ENCODE measurements at regions not wholly inside any gene's neighbourhood (a gene's known extent, or its start where the extent isn't known, plus 50 kb on each side); places are given as distances from the start of the nearest gene placed in this dataset.
"Not testable (repeated sequence)": the region's sequence is repeated elsewhere in the genome, so short reads cannot be mapped to it uniquely, and the experiment has no call there.

DNA sequence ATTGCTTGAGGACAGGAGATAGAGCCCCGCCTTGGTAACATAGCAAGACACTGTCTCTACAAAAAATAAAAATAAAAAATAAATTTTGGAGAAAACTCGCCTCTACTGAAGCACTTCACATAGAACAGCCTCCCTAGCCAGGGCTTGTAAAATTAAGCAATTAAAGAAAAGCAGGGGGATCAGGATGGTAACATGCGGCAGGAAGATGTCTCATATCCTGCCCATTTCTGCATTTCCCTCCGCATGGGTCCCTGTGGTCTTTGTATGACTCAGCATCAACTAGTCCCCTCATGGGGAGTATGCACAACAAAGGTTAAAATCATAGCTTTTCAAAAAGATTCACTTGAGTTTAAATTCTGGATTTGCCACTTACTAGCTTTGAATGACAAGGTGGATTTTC is 379.0 kb downstream of the EPHA7 start:
- Mint-ChIP-seq H3K27me3 (no peaks in the 10 kb centered on the region), H3K4me3 (no peak overlapping the region), H3K36me3 (ENCODE audit: low read depth) (no peaks in the 10 kb centered on the region), H3K4me1 (no peaks in the 10 kb centered on the region), H3K9me3 (peaks cover 18% of the 10 kb centered on the region), H3K27ac (no peak overlapping the region)
- no peak for DNase-seq
- no peak for ATAC-seq

DNA sequence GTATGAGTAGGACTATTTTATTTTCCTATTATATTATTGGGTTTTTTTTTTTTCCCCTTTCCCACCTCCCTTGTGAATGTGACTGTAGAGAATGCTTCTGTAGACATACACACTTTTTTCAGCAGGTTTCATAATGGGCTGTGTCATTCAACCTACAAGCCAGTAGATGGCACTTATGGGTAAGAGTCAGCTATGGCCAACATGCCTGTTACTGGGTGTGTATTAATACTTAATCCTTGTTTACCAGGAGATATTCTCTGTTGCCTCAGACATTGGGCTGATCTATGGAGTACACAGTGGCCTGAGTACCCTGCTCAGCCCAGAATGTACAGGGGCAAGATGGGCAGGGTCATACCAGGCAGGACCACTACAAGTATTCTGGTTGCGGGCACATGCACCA is 382.5 kb downstream of the EPHA7 start:
- Mint-ChIP-seq H3K27me3 (no peaks in the 10 kb centered on the region), H3K27ac (no peak overlapping the region), H3K36me3 (ENCODE audit: low read depth) (no peaks in the 10 kb centered on the region), H3K4me3 (no peak overlapping the region), H3K4me1 (no peaks in the 10 kb centered on the region), H3K9me3 (peaks cover 18% of the 10 kb centered on the region)
- DNase-seq (no peak), ATAC-seq (no peak)

DNA sequence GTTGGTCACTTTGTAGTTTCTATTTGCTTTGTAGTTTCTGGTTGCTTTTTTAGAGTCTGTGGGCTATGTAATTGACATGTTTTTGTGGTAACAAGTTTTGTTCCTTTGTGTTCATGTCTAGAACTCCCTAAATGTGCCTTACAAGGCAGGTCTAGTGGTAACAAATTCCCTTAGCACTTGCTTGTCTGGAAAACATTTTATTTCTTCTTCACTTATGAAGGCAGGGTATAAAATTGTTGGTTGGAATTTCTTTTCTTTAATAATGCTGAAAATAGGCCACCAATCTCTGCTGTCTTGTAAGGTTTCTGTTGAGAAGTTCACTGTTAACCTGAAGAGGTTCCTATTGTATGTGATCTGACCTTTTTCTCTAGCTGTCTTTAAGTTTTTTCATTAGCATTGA is 383.6 kb downstream of the EPHA7 start:
- Mint-ChIP-seq H3K27me3 (no peaks in the 10 kb centered on the region), H3K4me3 (no peak overlapping the region), H3K36me3 (ENCODE audit: low read depth) (no peaks in the 10 kb centered on the region), H3K27ac (no peak overlapping the region), H3K9me3 (peaks cover 18% of the 10 kb centered on the region), H3K4me1 (no peaks in the 10 kb centered on the region)
- no peak for ATAC-seq
- DNase-seq, result no peak

DNA sequence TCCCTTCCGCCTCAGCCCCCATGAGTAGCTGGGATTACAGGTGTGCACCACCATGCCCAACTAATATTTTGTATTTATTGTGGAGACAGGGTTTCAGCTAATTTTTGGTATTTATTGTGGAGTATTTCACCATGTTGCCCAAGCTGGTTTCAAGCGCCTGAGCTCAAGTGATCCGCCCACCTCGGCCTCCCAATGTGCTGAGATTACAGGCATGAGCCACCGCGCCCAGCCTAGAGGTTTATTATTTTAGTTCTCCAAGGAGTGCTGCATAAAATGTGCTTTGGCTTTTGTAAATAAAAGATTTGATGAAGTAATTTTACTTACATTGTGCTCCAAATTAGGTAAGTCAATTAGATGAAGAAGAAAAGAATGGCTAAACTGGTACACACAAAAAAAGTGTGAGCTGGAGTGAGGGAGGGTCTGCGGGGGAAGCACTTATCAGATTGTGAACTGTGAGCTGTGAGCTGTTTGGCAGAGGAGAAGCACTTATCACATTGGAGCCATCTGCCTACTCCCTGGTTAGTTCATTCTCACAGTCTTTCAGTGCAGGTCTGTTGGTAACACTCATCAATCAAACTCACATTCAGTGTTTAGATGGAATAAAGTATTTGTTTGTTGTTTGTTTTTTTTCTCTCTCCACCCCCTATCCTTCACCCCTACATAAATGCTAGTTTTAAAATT is 398.0 kb downstream of the EPHA7 start:
- H3K4me1 Mint-ChIP-seq, result no peaks in the 10 kb centered on the region
- no peak for DNase-seq
- no peaks in the 10 kb centered on the region for H3K36me3 Mint-ChIP-seq (ENCODE audit: low read depth)
- H3K9me3 Mint-ChIP-seq, result peaks cover 4% of the 10 kb centered on the region
- no peak overlapping the region for H3K4me3 Mint-ChIP-seq
- no peak overlapping the region for H3K27ac Mint-ChIP-seq
- no peaks in the 10 kb centered on the region for H3K27me3 Mint-ChIP-seq
- no peak for ATAC-seq

DNA sequence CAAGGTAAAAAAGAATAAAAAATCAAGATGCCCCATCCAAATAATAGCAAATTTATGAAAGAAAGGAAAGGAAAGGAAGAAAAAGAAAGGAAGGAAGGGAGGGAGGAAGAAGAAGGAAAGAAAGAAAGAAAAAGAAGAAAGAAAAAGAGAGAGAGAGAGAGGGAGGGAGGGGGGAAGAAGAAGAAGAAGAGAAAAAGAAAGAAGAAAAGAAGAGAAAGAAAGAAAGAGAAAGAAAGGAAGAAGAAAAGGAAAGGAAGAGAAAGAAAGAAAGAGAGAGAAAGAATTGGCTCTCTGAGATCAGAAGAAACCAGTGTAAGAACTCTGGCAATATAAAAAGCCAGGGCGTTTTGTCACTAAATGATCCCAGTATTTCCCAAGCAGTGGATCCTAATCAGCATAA is 401.7 kb downstream of the EPHA7 start:
- DNase-seq (no peak), ATAC-seq (no peak)
- Mint-ChIP-seq H3K4me3 (no peak overlapping the region), H3K9me3 (no peaks in the 10 kb centered on the region), H3K4me1 (no peaks in the 10 kb centered on the region), H3K27ac (no peak overlapping the region), H3K27me3 (no peaks in the 10 kb centered on the region), H3K36me3 (ENCODE audit: low read depth) (no peaks in the 10 kb centered on the region)

DNA sequence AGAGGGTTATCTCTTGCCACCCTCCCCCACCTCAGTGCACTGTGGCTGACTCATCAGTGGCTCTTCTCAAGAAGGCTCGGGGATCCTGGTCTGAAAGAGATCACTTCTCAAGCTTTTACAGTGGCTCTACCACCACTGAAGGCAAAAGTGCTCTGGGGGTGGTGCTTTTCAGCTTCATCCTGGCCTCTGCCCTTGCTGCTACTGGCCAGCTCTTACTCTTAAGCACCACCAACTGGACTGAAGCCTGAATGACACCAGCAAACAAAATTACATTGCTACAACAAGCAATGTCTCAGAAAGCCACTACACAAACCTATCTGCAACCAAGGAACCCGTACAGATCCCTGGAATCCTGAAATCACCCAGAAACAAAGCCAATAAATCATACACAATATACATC is 402.1 kb downstream of the EPHA7 start:
- DNase-seq (no peak), ATAC-seq (no peak)
- Mint-ChIP-seq H3K4me1 (no peaks in the 10 kb centered on the region), H3K4me3 (no peak overlapping the region), H3K27ac (no peak overlapping the region), H3K36me3 (ENCODE audit: low read depth) (no peaks in the 10 kb centered on the region), H3K27me3 (no peaks in the 10 kb centered on the region), H3K9me3 (no peaks in the 10 kb centered on the region)

DNA sequence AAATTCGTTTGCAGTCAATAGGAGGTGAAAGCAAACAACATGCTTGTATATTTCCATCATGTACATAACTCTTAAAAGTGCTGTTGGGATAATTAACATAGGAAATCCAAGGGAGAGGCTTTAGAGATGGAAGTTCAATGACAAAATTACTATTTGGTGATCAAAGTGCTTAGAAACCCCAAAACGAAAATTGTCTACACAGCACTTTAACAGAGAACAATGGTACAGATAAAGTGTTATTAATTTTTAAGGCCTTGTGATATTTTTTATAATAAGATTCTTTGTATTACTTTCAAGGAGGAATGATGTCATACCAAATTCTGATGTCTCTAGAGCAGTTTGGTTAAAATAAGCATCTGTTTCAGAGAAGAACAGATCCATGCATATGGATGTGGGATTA is 406.3 kb downstream of the EPHA7 start:
- Mint-ChIP-seq H3K9me3 (peaks cover 5% of the 10 kb centered on the region), H3K27me3 (no peaks in the 10 kb centered on the region), H3K4me1 (no peaks in the 10 kb centered on the region), H3K27ac (no peak overlapping the region), H3K4me3 (no peak overlapping the region), H3K36me3 (ENCODE audit: low read depth) (no peaks in the 10 kb centered on the region)
- ATAC-seq (no peak), DNase-seq (no peak)

DNA sequence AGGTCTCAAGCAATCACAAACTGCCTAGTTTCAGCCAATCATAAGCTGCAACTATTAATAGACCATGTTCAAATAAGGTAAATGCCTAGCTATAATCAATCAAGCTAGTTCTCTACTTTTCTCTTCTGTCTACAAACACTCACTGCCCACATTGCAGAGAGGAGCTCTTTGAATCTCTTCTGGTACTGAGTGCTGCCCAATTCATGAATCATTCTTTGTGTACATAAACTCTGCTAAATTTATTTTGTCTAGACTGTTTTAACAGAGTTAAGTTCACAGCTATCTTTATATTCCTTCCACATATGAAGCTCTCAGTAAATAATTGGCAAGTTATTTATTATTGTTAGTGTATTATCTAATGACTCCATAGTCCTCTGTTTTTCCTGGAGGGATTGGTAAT is 411.0 kb downstream of the EPHA7 start:
- Mint-ChIP-seq H3K4me3 (no peak overlapping the region), H3K27ac (no peak overlapping the region), H3K27me3 (no peaks in the 10 kb centered on the region), H3K36me3 (ENCODE audit: low read depth) (no peaks in the 10 kb centered on the region), H3K9me3 (peaks cover 15% of the 10 kb centered on the region), H3K4me1 (no peaks in the 10 kb centered on the region)
- ATAC-seq (no peak), DNase-seq (no peak)

DNA sequence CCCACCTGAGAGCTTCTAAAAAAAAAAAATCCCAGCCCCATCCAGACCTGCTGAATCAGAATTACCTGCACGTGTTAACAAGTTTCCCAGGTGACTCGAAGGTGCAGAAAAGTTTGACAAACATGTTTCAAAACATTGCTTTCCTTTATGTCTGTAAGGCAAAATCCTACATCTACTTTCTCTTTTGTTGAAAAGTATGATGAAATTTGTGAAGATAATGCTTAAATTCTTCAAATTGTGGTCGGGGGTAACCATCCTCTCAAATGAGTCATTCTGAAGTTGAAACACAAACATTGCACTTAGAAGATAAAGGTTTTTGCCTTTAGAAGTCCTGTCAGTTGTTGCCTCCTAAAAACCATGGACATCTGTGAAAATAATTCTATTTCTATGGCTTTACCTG is 429.7 kb downstream of the EPHA7 start:
- Mint-ChIP-seq H3K4me3 (no peak overlapping the region), H3K27me3 (no peaks in the 10 kb centered on the region), H3K36me3 (ENCODE audit: low read depth) (no peaks in the 10 kb centered on the region), H3K4me1 (no peaks in the 10 kb centered on the region), H3K27ac (no peak overlapping the region), H3K9me3 (no peaks in the 10 kb centered on the region)
- no peak for DNase-seq
- no peak for ATAC-seq

DNA sequence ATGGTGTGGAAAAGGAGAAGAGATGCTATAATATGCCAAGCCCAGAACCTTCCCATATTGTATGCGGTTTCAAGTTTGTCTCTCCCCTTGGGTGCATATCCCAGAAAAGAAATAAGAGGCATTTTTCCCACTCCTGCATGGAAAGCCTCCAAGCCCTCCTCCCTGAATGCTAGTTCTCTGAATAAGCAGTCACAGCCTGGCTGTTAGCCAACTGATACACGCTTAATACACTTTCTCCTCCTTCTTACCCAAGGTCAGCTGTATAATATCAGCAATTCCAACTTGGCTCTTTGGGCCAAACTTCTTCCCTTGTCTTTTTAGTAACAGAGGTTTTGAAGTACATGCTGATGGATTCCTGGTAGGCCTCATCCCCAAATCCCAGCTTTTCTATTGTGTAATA is 440.1 kb downstream of the EPHA7 start:
- no peak for ATAC-seq
- no peak for DNase-seq
- no peaks in the 10 kb centered on the region for H3K36me3 Mint-ChIP-seq (ENCODE audit: low read depth)
- H3K27me3 Mint-ChIP-seq, result no peaks in the 10 kb centered on the region
- no peaks in the 10 kb centered on the region for H3K4me1 Mint-ChIP-seq
- no peak overlapping the region for H3K27ac Mint-ChIP-seq
- no peak overlapping the region for H3K4me3 Mint-ChIP-seq
- peaks cover 7% of the 10 kb centered on the region for H3K9me3 Mint-ChIP-seq

DNA sequence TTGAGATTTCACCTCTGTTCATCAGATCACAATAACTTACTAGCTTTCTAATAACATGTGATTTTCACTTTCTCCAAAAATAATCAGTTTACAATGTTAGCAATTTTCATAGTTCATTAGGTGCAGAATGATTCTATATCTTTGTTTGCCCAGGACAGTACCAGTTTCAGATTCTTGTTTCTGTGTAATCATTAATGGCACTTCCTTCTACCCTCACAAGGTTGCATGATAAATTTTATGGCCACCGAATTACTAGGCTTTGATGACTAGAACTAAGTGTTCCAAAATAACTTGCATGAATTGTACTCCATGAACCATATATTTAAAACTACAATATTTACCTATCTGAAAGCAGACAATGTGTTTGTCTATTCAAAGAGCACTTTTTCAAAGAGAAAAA is 442.3 kb downstream of the EPHA7 start:
- H3K27me3 Mint-ChIP-seq, result no peaks in the 10 kb centered on the region
- H3K4me3 Mint-ChIP-seq, result no peak overlapping the region
- no peak overlapping the region for H3K27ac Mint-ChIP-seq
- no peaks in the 10 kb centered on the region for H3K4me1 Mint-ChIP-seq
- ATAC-seq (no peak), DNase-seq (no peak)
- H3K36me3 Mint-ChIP-seq (ENCODE audit: low read depth), result no peaks in the 10 kb centered on the region
- H3K9me3 Mint-ChIP-seq, result peaks cover 4% of the 10 kb centered on the region

DNA sequence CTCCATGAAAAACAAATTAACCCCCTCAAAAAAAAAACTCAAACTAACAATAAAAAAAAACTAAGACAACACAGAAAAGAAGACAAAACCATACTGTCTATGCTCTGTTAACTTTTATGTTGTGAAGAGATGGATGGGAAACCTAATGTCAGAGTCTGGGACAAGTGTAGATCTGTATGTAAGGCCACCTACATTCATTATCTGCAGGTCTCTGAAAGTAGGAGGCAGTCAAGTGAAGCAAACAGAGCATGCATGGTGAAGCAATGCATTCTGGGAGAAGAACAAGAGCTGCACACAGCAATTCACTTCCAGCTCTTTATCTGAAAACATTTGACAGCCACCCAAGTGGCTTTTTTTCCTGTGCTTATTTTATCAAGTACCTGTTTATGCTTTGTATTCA is 452.0 kb downstream of the EPHA7 start:
- H3K4me3 Mint-ChIP-seq, result no peak overlapping the region
- ATAC-seq, result no peak

DNA sequence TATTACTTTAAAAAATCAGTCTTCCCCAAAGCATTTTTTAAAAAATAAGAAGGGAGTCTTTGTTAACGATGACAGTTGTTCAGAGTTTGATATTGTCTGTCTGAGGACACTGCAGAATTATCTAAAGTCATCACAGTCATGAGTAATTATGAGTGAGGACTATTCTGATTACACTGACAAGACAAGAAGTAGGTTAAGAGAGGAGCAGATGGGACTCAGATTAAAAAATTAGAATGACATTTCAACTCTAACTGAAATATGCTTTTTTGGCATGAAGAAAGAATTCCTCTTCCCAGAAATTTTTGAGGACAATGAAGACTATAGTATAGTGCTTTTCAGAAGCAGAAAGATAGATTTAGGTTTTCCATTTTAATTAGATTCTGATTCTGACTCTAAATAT is 456.5 kb downstream of the EPHA7 start:
- DNase-seq (no peak), ATAC-seq (no peak)
- Mint-ChIP-seq H3K9me3 (peaks cover 14% of the 10 kb centered on the region), H3K36me3 (ENCODE audit: low read depth) (no peaks in the 10 kb centered on the region), H3K4me3 (no peak overlapping the region), H3K27ac (no peak overlapping the region), H3K27me3 (no peaks in the 10 kb centered on the region), H3K4me1 (no peaks in the 10 kb centered on the region)

More for the DNA sequence above, 452.0 kb downstream of the EPHA7 start:
- Mint-ChIP-seq H3K27ac (no peak overlapping the region), H3K36me3 (ENCODE audit: low read depth) (no peaks in the 10 kb centered on the region), H3K27me3 (no peaks in the 10 kb centered on the region), H3K9me3 (peaks cover 2% of the 10 kb centered on the region), H3K4me1 (no peaks in the 10 kb centered on the region)
- DNase-seq, result no peak

DNA sequence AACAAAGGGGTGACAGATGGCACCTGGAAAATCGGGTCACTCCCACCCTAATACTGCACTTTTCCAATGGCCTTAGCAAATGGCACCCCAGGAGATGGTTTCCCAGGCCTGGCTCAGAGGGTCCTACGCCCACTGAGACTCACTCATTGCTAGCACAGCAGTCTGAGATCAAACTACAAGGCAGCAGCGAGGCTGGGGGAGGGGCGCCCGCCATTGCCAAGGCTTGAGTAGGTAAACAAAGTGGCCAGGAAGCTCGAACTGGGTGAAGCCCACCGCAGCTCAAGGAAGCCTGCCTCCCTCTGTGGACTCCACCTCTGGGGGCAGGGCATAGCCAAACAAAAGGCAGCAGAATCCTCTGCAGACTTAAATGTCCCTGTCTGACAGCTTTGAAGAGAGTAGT is 467.2 kb downstream of the EPHA7 start:
- not testable (repeated sequence) for H3K4me1 Mint-ChIP-seq; H3K27ac Mint-ChIP-seq; H3K9me3 Mint-ChIP-seq; DNase-seq; H3K27me3 Mint-ChIP-seq; ATAC-seq; H3K36me3 Mint-ChIP-seq (ENCODE audit: low read depth); H3K4me3 Mint-ChIP-seq

DNA sequence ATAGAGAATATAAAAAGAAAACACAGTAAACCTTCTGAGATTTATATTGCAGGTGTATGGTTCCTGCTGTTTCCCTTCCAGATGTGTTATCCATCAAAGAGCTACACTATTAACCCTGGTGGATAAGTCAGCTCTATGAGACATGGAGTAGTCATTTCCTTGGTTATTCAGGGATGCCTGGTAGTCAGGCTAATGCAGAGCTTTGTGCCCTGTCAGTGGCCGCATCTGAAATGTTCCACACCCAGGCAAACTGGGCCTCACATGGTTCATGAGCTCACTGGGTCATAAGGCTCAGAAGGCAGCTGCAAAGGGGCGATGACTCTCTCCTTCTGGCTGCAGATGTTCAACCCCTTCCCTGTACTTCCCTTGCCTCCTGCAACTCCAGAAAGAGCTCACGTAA is 473.6 kb downstream of the EPHA7 start:
- no peak for ATAC-seq
- no peaks in the 10 kb centered on the region for H3K36me3 Mint-ChIP-seq (ENCODE audit: low read depth)
- H3K9me3 Mint-ChIP-seq, result no peaks in the 10 kb centered on the region

DNA sequence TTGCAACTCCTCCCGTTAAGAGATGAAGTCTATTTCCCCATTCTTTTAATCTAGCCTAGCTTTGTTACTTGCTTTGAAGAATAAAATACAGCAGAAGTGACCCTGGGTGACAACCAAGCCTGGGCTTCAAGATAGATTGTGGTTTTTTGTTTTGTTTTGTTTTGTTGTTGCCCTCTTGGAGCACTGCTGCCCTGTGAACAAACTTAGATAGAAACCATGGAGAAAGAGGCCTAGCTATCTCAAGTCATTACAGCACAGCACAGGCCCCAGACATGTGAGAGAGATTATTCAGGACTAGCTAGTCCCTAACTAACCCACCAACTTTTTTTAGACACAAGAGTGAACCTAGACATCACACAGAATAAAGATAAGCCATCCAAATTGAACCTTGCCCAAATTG is 475.2 kb downstream of the EPHA7 start:
- no peak for ATAC-seq
- Mint-ChIP-seq H3K4me3 (no peak overlapping the region), H3K27me3 (no peaks in the 10 kb centered on the region), H3K9me3 (no peaks in the 10 kb centered on the region), H3K27ac (no peak overlapping the region), H3K4me1 (no peaks in the 10 kb centered on the region), H3K36me3 (ENCODE audit: low read depth) (no peaks in the 10 kb centered on the region)
- DNase-seq, result no peak

More for the DNA sequence above, 473.6 kb downstream of the EPHA7 start:
- Mint-ChIP-seq H3K4me1 (no peaks in the 10 kb centered on the region), H3K4me3 (no peak overlapping the region), H3K27me3 (no peaks in the 10 kb centered on the region), H3K27ac (no peak overlapping the region)
- DNase-seq, result no peak
